ENCODE measurements at regions not wholly inside any gene's neighbourhood (a gene's known extent, or its start where the extent isn't known, plus 50 kb on each side); places are given as distances from the start of the nearest gene placed in this dataset.

DNA sequence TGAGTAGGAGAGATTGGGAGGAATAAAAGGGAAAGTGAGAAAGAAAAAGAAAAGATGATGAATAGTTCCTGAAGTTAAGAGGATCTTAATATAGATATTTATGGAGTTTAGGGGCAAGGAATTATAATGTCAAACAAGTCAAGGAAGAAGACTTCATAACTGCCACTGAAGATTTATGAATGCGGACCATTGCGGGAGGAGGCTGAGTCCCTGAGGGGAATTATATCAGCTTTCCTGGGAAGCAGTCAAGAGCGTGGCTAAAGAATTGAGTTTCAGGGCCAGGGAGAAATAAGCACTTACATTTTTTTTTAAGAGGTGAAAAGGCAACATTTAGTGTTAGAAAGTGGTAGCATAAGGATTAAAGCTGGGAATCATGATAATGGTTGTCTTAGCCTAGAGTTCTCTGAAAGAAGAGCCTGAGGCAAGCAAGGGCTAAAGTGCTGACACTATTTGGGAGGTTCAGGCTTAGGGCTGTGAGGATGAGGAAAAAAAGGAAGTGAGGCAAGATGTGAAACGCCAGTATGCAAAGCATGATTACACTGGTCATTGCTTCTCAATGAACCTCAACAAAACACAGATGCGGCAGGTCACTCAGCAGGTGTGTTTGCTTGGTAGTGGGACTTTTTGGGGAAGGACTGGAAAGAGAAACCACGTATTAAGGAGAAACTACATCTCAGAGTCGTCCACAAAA, 217.1 kb downstream of the SLC4A3 start:
- TF ChIP-seq, protein P1, sequence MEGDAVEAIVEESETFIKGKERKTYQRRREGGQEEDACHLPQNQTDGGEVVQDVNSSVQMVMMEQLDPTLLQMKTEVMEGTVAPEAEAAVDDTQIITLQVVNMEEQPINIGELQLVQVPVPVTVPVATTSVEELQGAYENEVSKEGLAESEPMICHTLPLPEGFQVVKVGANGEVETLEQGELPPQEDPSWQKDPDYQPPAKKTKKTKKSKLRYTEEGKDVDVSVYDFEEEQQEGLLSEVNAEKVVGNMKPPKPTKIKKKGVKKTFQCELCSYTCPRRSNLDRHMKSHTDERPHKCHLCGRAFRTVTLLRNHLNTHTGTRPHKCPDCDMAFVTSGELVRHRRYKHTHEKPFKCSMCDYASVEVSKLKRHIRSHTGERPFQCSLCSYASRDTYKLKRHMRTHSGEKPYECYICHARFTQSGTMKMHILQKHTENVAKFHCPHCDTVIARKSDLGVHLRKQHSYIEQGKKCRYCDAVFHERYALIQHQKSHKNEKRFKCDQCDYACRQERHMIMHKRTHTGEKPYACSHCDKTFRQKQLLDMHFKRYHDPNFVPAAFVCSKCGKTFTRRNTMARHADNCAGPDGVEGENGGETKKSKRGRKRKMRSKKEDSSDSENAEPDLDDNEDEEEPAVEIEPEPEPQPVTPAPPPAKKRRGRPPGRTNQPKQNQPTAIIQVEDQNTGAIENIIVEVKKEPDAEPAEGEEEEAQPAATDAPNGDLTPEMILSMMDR (IDR thresholded peaks at IDR 0.05), result no peak
- TF ChIP-seq POLR2A (IDR thresholded peaks at IDR 0.05), result no peak
